Pancreas (tissue), 10 donors: ENCODE measurements at regions not wholly inside any gene's neighbourhood (a gene's known extent, or its start where the extent isn't known, plus 50 kb on each side); places are given as distances from the start of the nearest gene placed in this dataset.

ENCODE experiments used
- ATAC-seq, 4 donors: fragments of 200-7000 bp; cut with Tn5 transposase; one replicate each; pipeline versions ENCODE4 v1.8.0 to v1.9.1; 2020; ENCODE audit warnings: mild to moderate bottlenecking in 4 of 4, moderate library complexity in 4 of 4
- DNase-seq, 6 donors: peaks; one replicate each; pipeline ENCODE4 v3.0.0-alpha.2; 2020
- FAIRE-seq: peaks from 2 replicates; lab custom pipeline; 2012; peaks lifted over from hg19 to GRCh38; lab: Jason Lieb, UNC
- H3K27ac ChIP-seq, 4 donors: fragments of 200-600 bp; sonication (generic); 1 replicate in 3 of 4; 2 replicates in 1 of 4; pipeline versions ENCODE4 v1.5.0 to v1.8.0; 2020
- H3K27me3 ChIP-seq, 4 donors: fragments of 200-600 bp; one replicate each; pipeline ENCODE4 v1.8.0; 2021
- H3K36me3 ChIP-seq, 3 donors: fragments of 200-600 bp; sonication (generic) in 1 of 3; one replicate each; pipeline versions ENCODE4 v1.5.0 to v1.8.0; 2020 to 2021
- H3K4me1 ChIP-seq, 3 donors: fragments of 200-600 bp; one replicate each; pipeline ENCODE4 v1.8.0; 2021
- H3K4me3 ChIP-seq, 4 donors: fragments of 200-600 bp; sonication (generic) in 2 of 4; one replicate each; pipeline versions ENCODE4 v1.5.0 to v1.8.0; 2020 to 2021
- H3K9me3 ChIP-seq, 4 donors: fragments of 200-600 bp; one replicate each; pipeline ENCODE4 v1.8.0; 2021
- CTCF ChIP-seq, 4 donors: fragments of 200-600 bp; sonication (generic) in 3 of 4; IDR thresholded peaks; one replicate each; pipeline versions ENCODE4 v1.5.0 to v1.8.0; 2021; ENCODE audit warnings: antibody characterized with exemption in 4 of 4
- WGBS, 2 donors: extraction: QIAGEN DNeasy Blood & Tissue Kit; methylation state at CpG; one replicate each; pipeline ENCODE4 v1.1.7; 2013; 5-methylcytosine and 5-hydroxymethylcytosine counted together
- intact Hi-C, 3 donors: fragments of 100-400 bp; cut with DNase I; formaldehyde crosslinking; loops; one replicate each; pipeline versions ENCODE4 v1.11.1 to v1.14.2; 2022
- donor health status: healthy with polysubstance abuse.
- donor health status: DM: no; HTN: no; CAD: no; lungs with moderate emphysema.
- donor health status: DM: no; HTN: no; CAD: no.
- donor health status: control.
- donor health status: control.
- donor health status: Bipolar disorder and iron deficiency.
- donor health status: DM: yes; HTN: yes; CAD: no.
- donor health status: DM: no; HTN: no; CAD: no.
- donor health status: DM: no; HTN: no; CAD: no.
- donor health status: DM: yes; HTN: yes; CAD: no.

DNA sequence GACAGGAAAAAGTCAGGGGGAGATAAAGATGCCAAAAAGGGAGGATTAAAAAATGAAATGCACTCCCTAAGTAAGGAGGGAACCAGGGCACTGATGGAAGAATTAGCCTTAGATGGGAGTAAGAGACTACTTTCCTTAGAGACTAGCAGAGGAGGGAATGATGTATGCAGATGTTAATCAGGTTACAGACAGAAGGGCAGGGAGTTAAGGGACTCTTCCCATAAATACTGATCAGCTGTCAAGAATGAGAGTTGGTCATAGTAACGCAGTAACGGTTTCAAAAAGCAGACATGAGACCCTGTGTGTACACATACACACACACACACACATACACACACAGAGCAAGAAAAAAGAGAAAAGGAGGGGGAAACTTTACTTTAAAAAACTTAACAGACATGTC is 93.4 kb downstream of the PHLDA1 start:
- ATAC-seq (no peak), FAIRE-seq (no peak), DNase-seq (no peak)
- Histone ChIP-seq H3K4me1 (peaks cover 0 to 16% (median 0%) of the 10 kb centered on the region in 3 donors), H3K9me3 (no peaks in the 10 kb centered on the region), H3K27me3 (no peaks in the 10 kb centered on the region), H3K36me3 (no peaks in the 10 kb centered on the region), H3K4me3 (no peak overlapping the region), H3K27ac (no peak overlapping the region)
- WGBS, 2 donors, result 87 to 93% methylated on average over 2 of the region's 2 CpGs
- intact Hi-C loops, result no loop called here
- TF ChIP-seq CTCF (IDR thresholded peaks at IDR 0.05), result no peak

DNA sequence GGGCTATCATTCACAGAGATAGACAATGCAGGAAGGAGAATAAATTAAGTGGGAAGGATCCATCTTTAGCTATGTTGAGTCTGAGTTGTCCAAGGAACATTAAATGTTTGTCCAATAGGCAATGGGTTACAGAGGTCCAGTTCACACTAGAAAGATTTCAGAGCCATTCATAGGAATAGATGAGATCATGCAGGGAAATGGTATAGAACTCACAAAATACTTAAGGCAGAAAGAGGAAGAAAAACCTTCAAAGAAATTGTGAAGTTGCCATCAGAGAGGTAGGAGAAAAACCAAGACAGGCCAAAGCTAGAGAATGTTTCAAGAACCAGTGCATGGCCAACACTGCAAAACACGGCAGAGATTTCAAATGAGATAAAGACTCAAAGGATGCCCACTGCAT is 94.1 kb downstream of the PHLDA1 start:
- DNase-seq (no peak), ATAC-seq (no peak), FAIRE-seq (no peak)
- Histone ChIP-seq H3K27me3 (no peaks in the 10 kb centered on the region), H3K36me3 (no peaks in the 10 kb centered on the region), H3K4me1 (peaks cover 0 to 16% (median 0%) of the 10 kb centered on the region in 3 donors), H3K9me3 (no peaks in the 10 kb centered on the region), H3K4me3 (no peak overlapping the region), H3K27ac (no peak overlapping the region)
- intact Hi-C loops, result no loop called here
- 73 to 86% methylated on average over 1 of the region's 1 CpG for WGBS, 2 donors
- TF ChIP-seq CTCF (IDR thresholded peaks at IDR 0.05), result no peak

- no peak for ATAC-seq
- Histone ChIP-seq H3K9me3 (no peaks in the 10 kb centered on the region), H3K27me3 (no peaks in the 10 kb centered on the region), H3K27ac (no peak overlapping the region), H3K4me1 (peaks cover 0 to 16% (median 0%) of the 10 kb centered on the region in 3 donors), H3K36me3 (no peaks in the 10 kb centered on the region), H3K4me3 (no peak overlapping the region)
- intact Hi-C loops, result no loop called here
- WGBS, 2 donors, result 91% methylated on average over 5 of the region's 5 CpGs
- FAIRE-seq, result no peak
- no peak for DNase-seq
- no peak for TF ChIP-seq CTCF (IDR thresholded peaks at IDR 0.05)
These were observed 94.8 kb downstream of the PHLDA1 start for GRCh38 chr12:75936515-75937440.

GRCh38 chr12:75935539-75936242 is 95.9 kb downstream of the PHLDA1 start:
- intact Hi-C loops, result no loop called here
- DNase-seq (no peak), ATAC-seq (no peak), FAIRE-seq (no peak)
- 95 to 97% methylated on average over 3 of the region's 3 CpGs for WGBS, 2 donors
- no peak for TF ChIP-seq CTCF (IDR thresholded peaks at IDR 0.05)
- no peaks in the 10 kb centered on the region for H3K36me3 ChIP-seq
- H3K9me3 ChIP-seq, result no peaks in the 10 kb centered on the region
- peak overlapping the region in 1 of 4 donors; percentile 48 for H3K27ac ChIP-seq
- H3K4me3 ChIP-seq, result no peak overlapping the region
- H3K27me3 ChIP-seq, result no peaks in the 10 kb centered on the region
- peaks cover 0 to 16% (median 0%) of the 10 kb centered on the region in 3 donors for H3K4me1 ChIP-seq
